HFF-Myc (cell line): ENCODE measurements at regions not wholly inside any gene's neighbourhood (a gene's known extent, or its start where the extent isn't known, plus 50 kb on each side); places are given as distances from the start of the nearest gene placed in this dataset.

Experiments
- DNase-seq: peaks from one replicate; pipeline ENCODE4 v3.0.0-alpha.2; 2011; ENCODE audit warnings: low read depth; ENCODE audit errors: extremely low read depth
- H3K4me3 ChIP-seq: replicated peaks from 2 replicates; pipeline ENCODE4 v1.5.1; 2011; ENCODE audit warnings: low read depth, mild to moderate bottlenecking, control low read depth, low read length
- TF ChIP-seq, protein P1 (sequence below): IDR thresholded peaks from 2 replicates; pipeline ENCODE4 v1.5.1; 2012; ENCODE audit warnings: mild to moderate bottlenecking, low read depth, low read length, control low read depth; ENCODE audit errors: missing control alignments

DNA sequence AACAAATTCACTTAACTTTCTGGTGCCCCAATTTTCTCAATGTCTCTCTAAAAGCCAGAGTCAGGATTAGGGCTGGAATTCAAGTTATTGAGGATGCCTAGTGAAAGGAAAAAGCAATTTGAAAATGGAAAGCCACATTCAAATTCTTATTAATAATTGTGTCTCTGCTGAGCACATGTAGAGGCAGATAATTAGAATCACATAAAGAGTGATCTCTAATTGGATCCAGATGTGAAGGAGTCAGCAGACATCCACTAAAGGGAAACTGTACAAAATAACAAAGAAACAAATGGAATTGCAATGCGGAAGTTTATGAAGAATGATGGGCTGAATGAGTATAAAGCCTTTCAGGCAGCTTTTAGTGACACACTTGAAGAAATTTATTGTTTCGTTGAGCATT is 482.6 kb downstream of the TTLL7 start:
- peak; percentile 82 for DNase-seq
- no peak overlapping the region for H3K4me3 ChIP-seq
- TF ChIP-seq, protein P1, sequence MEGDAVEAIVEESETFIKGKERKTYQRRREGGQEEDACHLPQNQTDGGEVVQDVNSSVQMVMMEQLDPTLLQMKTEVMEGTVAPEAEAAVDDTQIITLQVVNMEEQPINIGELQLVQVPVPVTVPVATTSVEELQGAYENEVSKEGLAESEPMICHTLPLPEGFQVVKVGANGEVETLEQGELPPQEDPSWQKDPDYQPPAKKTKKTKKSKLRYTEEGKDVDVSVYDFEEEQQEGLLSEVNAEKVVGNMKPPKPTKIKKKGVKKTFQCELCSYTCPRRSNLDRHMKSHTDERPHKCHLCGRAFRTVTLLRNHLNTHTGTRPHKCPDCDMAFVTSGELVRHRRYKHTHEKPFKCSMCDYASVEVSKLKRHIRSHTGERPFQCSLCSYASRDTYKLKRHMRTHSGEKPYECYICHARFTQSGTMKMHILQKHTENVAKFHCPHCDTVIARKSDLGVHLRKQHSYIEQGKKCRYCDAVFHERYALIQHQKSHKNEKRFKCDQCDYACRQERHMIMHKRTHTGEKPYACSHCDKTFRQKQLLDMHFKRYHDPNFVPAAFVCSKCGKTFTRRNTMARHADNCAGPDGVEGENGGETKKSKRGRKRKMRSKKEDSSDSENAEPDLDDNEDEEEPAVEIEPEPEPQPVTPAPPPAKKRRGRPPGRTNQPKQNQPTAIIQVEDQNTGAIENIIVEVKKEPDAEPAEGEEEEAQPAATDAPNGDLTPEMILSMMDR, result no peak

DNA sequence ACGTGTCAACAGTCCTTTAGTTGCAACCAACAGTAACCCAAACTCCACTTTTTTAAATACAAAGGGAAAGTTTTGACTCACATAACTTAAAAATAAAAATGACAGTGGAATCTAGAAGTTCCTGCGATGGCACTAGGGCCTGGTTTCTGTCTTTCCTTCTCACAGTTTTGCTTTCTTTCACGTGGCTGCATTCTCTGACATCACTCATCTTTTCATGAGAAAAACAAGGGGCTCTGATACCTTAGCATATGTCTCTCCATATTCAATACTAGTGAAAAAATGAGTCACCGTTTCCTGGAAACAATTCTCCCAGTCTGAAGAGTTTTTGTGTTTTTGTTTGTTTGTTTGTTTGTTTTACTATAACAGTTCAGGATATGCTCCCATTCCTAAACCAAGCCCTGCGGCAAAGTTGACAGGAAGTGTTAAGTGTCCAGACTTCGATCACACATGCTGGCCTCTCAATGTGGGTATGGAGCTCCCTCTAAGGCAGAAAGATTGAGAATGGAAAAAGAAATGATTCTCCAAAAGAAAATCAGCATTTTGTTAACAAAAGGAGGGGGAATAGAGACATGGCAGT is 483.3 kb downstream of the TTLL7 start:
- peak; percentile 69 for DNase-seq
- TF ChIP-seq, protein P1, result no peak
- H3K4me3 ChIP-seq, result no peak overlapping the region

DNA sequence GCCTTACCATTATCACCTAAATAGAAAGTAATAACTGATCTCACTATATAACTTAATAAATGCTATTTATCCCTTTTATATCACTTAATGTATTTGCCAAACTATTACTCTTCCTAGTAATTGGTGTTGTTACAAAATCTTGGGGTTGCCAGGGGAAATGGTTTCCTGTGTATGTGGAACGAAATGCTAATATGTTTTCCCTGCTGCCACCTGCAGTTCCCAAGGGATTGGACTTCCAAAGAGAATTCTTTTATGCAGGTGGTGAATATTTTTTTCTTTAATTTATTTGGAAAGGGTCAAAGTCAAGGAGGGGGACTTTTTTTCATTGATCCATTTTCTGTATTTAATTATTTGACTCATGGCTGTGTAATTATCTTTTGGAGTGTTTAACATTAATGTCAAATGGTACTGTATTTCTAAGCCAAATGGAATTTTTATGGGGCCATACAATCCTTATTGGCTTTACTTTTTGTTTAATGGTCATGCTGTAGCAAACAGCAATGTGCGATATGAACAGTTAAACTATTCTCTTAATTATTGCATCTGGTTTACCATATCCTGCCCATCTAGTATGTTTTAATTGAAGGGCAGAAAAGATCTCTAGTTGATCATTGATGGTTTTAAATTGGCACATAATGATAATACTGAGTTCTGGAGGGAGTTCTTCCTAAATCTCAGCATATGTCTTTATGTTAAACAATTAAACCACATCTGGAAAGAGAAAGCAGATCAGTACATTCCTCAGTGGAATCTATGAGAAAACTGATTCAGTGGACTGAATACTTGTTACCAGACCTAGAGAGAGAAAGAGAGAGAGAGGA is 486.3 kb downstream of the TTLL7 start:
- H3K4me3 ChIP-seq, result no peak overlapping the region
- peak; percentile 77 for DNase-seq
- TF ChIP-seq, protein P1, result no peak

DNA sequence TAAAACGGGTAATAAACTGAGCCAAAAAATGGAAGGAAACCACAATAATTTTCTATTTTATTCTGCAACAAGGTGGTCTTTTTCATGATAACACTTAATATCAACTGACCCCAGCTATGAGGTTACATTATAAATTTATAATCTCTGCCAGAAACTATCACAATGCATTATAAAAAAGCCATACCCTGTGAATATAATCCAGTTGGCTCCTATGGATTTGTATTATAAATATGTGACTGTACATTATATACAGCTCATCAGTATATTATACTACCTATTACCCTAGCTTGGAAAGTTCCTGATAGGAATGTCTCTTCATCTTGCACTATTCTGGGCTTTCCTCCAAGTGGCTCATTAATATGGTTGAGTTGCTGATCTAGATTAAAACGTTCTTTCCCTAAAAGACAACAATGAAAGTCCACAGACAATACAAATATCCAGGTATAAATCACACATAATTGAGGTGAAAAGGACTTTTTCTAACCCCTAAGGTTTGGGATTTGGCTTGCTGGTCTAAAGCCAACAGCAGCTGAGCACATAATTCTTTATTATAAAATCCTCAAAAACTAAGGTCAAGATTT is 487.7 kb downstream of the TTLL7 start:
- no peak overlapping the region for H3K4me3 ChIP-seq
- TF ChIP-seq, protein P1, result no peak
- DNase-seq, result no peak

DNA sequence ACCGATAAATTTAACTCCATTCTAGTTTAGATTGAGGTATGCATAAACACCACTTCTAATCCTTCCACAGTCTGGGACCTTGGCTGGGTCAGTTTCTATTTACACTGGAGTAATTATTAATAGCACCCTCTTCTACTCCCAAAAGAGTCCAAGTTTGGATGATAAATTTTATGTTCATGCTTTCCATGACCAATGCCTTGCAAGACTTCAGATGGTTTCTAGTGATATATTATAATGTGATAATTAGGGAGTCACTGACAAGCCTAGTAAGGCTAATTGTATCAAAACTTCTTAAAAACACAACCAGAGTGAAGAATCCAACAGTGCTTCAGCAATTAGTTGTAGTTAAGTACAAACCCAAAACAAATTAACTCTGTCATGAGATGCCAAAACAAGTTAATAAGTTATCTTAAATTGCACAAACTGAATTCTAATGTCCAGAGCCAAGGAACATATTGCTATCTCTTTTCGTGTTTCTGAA is 489.6 kb downstream of the TTLL7 start:
- no peak overlapping the region for H3K4me3 ChIP-seq
- no peak for DNase-seq
- TF ChIP-seq, protein P1, result no peak

DNA sequence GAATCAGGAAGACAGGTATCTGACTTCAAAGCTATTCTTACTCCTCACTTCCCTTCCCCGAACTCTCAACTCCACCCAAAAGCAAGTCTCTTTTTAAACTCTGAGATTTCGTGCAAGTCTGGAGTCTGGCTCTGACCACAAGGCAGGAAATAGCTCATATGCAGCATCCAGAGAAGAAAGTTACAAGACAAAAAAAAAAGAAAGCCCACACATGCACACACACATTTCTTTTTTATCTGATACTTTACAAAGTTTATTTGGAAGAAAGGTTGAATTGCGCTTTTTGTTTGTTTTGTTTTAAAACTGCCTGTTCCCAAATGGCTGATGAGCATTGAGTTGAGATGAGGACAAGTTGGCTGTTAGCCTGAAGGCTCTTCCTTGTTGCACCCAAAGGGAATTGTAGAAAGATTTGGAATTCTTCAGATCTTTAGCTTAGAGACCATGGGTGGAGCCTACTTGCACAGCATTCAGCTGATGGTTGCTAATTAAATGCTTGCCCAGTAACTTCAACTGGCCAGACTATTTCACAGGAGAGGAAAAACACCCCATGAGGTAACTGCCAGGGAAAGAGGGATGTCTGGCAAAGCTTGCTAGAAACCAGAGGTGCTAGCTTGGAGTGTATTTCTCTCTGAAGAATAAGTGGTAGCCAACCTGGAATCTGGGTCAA is 490.3 kb downstream of the TTLL7 start:
- peak; percentile 85 for DNase-seq
- TF ChIP-seq, protein P1, result no peak
- no peak overlapping the region for H3K4me3 ChIP-seq
